Parathyroid adenoma (tissue), 2 donors: ENCODE measurements at regions not wholly inside any gene's neighbourhood (a gene's known extent, or its start where the extent isn't known, plus 50 kb on each side); places are given as distances from the start of the nearest gene placed in this dataset.

Experiments used
- H2AFZ ChIP-seq: fragments of 300-600 bp; sonication (generic); one replicate; pipeline ENCODE4 v1.7.0; 2017; ENCODE audit warnings: antibody characterized with exemption, mild to moderate bottlenecking
- H3K27ac ChIP-seq: fragments of 300-600 bp; sonication (generic); one replicate; pipeline ENCODE4 v1.7.0; 2017
- H3K27me3 ChIP-seq: fragments of 300-600 bp; sonication (generic); one replicate; pipeline ENCODE4 v1.7.0; 2017; ENCODE audit warnings: low read length; ENCODE audit not compliant: control insufficient read depth, insufficient read depth
- H3K36me3 ChIP-seq: fragments of 300-600 bp; sonication (generic); one replicate; pipeline ENCODE4 v1.7.0; 2017; ENCODE audit warnings: low read length; ENCODE audit not compliant: control insufficient read depth, insufficient read depth
- H3K4me1 ChIP-seq: fragments of 300-600 bp; sonication (generic); one replicate; pipeline ENCODE4 v1.7.0; 2017; ENCODE audit warnings: control low read depth
- H3K4me2 ChIP-seq: fragments of 300-600 bp; sonication (generic); one replicate; pipeline ENCODE4 v1.7.0; 2017; ENCODE audit warnings: low read length
- H3K4me3 ChIP-seq: fragments of 300-600 bp; sonication (generic); one replicate; pipeline ENCODE4 v1.7.0; 2017; ENCODE audit warnings: low read depth, low read length
- H3K79me2 ChIP-seq: fragments of 300-600 bp; sonication (generic); one replicate; pipeline ENCODE4 v1.7.0; 2017; ENCODE audit warnings: control low read depth
- H3K9ac ChIP-seq: fragments of 300-600 bp; sonication (generic); one replicate; pipeline ENCODE4 v1.7.0; 2017; ENCODE audit warnings: mild to moderate bottlenecking
- H3K9me3 ChIP-seq: fragments of 300-600 bp; sonication (generic); one replicate; pipeline ENCODE4 v1.7.0; 2017; ENCODE audit warnings: low read length; ENCODE audit not compliant: control insufficient read depth
- TF ChIP-seq, protein P1 (sequence below): fragments of 300-600 bp; sonication (generic); IDR thresholded peaks from one replicate; pipeline ENCODE4 v1.7.0; 2017; ENCODE audit warnings: antibody characterized with exemption, mild to moderate bottlenecking
- donor health status: primary hyperparathyroidism.

GRCh38 chr3:77780278-77780996 lies 740.5 kb downstream of the ROBO2 start:
- H3K27ac ChIP-seq = no peak overlapping the region

DNA sequence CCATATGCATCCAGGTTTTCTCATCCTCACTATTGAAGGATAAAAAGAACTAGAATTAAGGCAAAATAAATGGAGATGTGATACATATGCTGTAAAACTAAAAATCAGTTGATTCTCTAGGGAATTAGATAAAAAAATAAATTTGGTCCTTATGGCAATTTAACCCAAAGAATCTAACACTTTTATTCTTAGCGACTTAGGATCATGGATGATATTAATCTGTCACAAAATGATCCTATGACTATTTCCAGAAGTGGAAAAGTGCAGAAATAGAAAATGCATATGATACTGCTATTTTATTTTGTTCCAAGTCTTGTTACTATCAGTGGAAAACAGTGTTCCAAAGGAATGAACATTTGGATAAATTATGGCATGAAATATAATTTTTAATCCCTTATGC lies 746.3 kb downstream of the ROBO2 start:
- no peak overlapping the region for H3K9ac ChIP-seq
- no peak overlapping the region for H3K27ac ChIP-seq
- no peak overlapping the region for H3K4me2 ChIP-seq
- no peaks in the 10 kb centered on the region for H3K79me2 ChIP-seq
- H3K4me1 ChIP-seq = no peaks in the 10 kb centered on the region
- no peak overlapping the region for H3K4me3 ChIP-seq
- no peak overlapping the region for H2AFZ ChIP-seq
- no peaks in the 10 kb centered on the region for H3K9me3 ChIP-seq
- H3K36me3 ChIP-seq = no peaks in the 10 kb centered on the region
- H3K27me3 ChIP-seq = no peaks in the 10 kb centered on the region
- TF ChIP-seq, protein P1, sequence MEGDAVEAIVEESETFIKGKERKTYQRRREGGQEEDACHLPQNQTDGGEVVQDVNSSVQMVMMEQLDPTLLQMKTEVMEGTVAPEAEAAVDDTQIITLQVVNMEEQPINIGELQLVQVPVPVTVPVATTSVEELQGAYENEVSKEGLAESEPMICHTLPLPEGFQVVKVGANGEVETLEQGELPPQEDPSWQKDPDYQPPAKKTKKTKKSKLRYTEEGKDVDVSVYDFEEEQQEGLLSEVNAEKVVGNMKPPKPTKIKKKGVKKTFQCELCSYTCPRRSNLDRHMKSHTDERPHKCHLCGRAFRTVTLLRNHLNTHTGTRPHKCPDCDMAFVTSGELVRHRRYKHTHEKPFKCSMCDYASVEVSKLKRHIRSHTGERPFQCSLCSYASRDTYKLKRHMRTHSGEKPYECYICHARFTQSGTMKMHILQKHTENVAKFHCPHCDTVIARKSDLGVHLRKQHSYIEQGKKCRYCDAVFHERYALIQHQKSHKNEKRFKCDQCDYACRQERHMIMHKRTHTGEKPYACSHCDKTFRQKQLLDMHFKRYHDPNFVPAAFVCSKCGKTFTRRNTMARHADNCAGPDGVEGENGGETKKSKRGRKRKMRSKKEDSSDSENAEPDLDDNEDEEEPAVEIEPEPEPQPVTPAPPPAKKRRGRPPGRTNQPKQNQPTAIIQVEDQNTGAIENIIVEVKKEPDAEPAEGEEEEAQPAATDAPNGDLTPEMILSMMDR = no peak

More at GRCh38 chr3:77780278-77780996, 740.5 kb downstream of the ROBO2 start:
- no peak overlapping the region for H3K4me3 ChIP-seq
- no peaks in the 10 kb centered on the region for H3K9me3 ChIP-seq
- no peaks in the 10 kb centered on the region for H3K4me1 ChIP-seq
- H3K27me3 ChIP-seq = no peaks in the 10 kb centered on the region
- H3K4me2 ChIP-seq = no peak overlapping the region
- H3K9ac ChIP-seq = no peak overlapping the region
- no peak overlapping the region for H2AFZ ChIP-seq
- TF ChIP-seq, protein P1 = no peak
- no peaks in the 10 kb centered on the region for H3K79me2 ChIP-seq
- no peaks in the 10 kb centered on the region for H3K36me3 ChIP-seq

- H3K27ac ChIP-seq = no peak overlapping the region
- no peak overlapping the region for H3K4me3 ChIP-seq
- H3K79me2 ChIP-seq = no peaks in the 10 kb centered on the region
- no peak overlapping the region for H3K9ac ChIP-seq
- H3K4me2 ChIP-seq = no peak overlapping the region
- TF ChIP-seq, protein P1 = no peak
- no peaks in the 10 kb centered on the region for H3K9me3 ChIP-seq
- H2AFZ ChIP-seq = no peak overlapping the region
- H3K36me3 ChIP-seq = no peaks in the 10 kb centered on the region
- H3K27me3 ChIP-seq = no peaks in the 10 kb centered on the region
- H3K4me1 ChIP-seq = no peaks in the 10 kb centered on the region
Observed at GRCh38 chr3:77795013-77795412, 755.1 kb downstream of the ROBO2 start.

DNA sequence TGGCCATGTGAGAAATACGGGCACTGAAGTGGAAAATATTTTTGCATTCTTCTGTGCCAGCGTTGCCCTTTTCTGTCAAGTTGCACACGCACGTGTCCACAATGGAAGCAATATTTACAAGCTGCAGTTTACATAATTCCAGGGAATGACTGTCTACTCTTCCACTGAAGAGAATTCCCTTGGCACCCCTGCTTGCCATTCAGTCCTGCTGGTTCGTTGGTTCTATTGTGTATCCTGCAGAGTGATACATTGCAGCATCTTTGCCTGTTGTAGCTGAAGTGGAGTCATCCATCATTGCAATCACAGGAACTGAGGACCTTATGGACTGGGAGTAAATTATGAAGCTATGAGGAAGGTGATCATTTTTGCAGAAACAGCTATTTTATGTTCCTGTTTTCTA lies 759.4 kb downstream of the ROBO2 start:
- Histone ChIP-seq H3K9me3 (no peaks in the 10 kb centered on the region), H3K27me3 (no peaks in the 10 kb centered on the region), H3K27ac (no peak overlapping the region), H3K79me2 (no peaks in the 10 kb centered on the region), H3K4me3 (no peak overlapping the region), H2AFZ (no peak overlapping the region), H3K4me2 (no peak overlapping the region), H3K4me1 (no peaks in the 10 kb centered on the region), H3K9ac (no peak overlapping the region), H3K36me3 (no peaks in the 10 kb centered on the region)
- TF ChIP-seq, protein P1 = no peak

DNA sequence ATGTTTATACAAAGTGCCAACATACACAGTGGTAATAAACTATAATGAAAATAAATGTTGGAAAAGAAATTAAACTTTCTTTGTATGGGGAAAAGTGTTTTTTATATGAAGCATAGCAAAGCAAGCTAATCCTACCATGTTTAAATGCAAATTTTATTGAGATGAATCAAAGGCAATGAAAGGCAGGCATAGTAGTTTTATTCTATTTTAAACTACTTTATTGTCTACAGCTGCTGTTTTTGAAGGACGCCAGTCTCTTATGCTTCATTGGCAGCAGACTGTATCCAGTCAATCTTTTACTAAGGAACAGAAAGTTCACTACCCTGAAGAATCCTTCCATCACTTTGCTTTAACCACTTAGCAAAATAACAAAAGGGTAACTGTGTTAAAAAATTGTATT lies 761.0 kb downstream of the ROBO2 start:
- no peak overlapping the region for H2AFZ ChIP-seq
- no peaks in the 10 kb centered on the region for H3K4me1 ChIP-seq
- no peaks in the 10 kb centered on the region for H3K9me3 ChIP-seq
- TF ChIP-seq, protein P1 = no peak
- H3K4me3 ChIP-seq = no peak overlapping the region
- H3K36me3 ChIP-seq = no peaks in the 10 kb centered on the region
- H3K27ac ChIP-seq = no peak overlapping the region
- no peaks in the 10 kb centered on the region for H3K27me3 ChIP-seq
- H3K9ac ChIP-seq = no peak overlapping the region
- no peaks in the 10 kb centered on the region for H3K79me2 ChIP-seq
- H3K4me2 ChIP-seq = no peak overlapping the region
